Activated CD4-positive, alpha-beta memory T cell treated with anti-CD3 and anti-CD28 coated beads for 36 hours (primary cell): ENCODE measurements at regions not wholly inside any gene's neighbourhood (a gene's known extent, or its start where the extent isn't known, plus 50 kb on each side); places are given as distances from the start of the nearest gene placed in this dataset.

ENCODE experiments used
- CTCF ChIA-PET: fragments of 350-600 bp; sonication (Branson Sonifier 250); formaldehyde crosslinking; loops from one replicate; lab custom pipeline; 2021; ENCODE audit warnings: antibody characterized with exemption, inconsistent platforms; lab: Charles Lee
- POLR2A ChIA-PET: fragments of 350-600 bp; sonication (Branson Sonifier 250); formaldehyde crosslinking; loops from one replicate; lab custom pipeline; 2021; ENCODE audit warnings: antibody characterized with exemption; lab: Charles Lee
- DNase-seq: peaks from one replicate; pipeline ENCODE4 v3.0.0-alpha.2; 2020
- H3K27ac Mint-ChIP-seq: one replicate; pipeline ENCODE4 v1.8.0; 2021; ENCODE audit warnings: mixed read lengths
- H3K27me3 Mint-ChIP-seq: one replicate; pipeline ENCODE4 v1.8.0; 2021; ENCODE audit warnings: mixed read lengths
- H3K36me3 Mint-ChIP-seq: one replicate; pipeline ENCODE4 v1.8.0; 2021; ENCODE audit warnings: mixed read lengths
- H3K4me1 Mint-ChIP-seq: one replicate; pipeline ENCODE4 v1.8.0; 2021; ENCODE audit warnings: low read depth, mixed read lengths
- H3K4me3 Mint-ChIP-seq: one replicate; pipeline ENCODE4 v1.8.0; 2021; ENCODE audit warnings: mild to moderate bottlenecking, mixed read lengths
- H3K9me3 Mint-ChIP-seq: one replicate; pipeline ENCODE4 v1.8.0; 2021; ENCODE audit warnings: mixed read lengths
- intact Hi-C: fragments of 100-400 bp; cut with micrococcal nuclease; formaldehyde crosslinking; loops from one replicate; pipeline ENCODE4 v1.15.1; 2023

GRCh38 chr13:81846771-81847170, 1505.8 kb upstream of the SPRY2 start:
- H3K4me1 Mint-ChIP-seq, result no peaks in the 10 kb centered on the region
- H3K9me3 Mint-ChIP-seq, result peaks cover 3% of the 10 kb centered on the region
- H3K27ac Mint-ChIP-seq, result no peak overlapping the region
- no peak overlapping the region for H3K4me3 Mint-ChIP-seq
- H3K36me3 Mint-ChIP-seq, result no peaks in the 10 kb centered on the region
- ChIA-PET CTCF (no interaction called here), POLR2A (no interaction called here)
- DNase-seq, result no peak
- H3K27me3 Mint-ChIP-seq, result no peaks in the 10 kb centered on the region
- intact Hi-C loops, result no loop called here

DNA sequence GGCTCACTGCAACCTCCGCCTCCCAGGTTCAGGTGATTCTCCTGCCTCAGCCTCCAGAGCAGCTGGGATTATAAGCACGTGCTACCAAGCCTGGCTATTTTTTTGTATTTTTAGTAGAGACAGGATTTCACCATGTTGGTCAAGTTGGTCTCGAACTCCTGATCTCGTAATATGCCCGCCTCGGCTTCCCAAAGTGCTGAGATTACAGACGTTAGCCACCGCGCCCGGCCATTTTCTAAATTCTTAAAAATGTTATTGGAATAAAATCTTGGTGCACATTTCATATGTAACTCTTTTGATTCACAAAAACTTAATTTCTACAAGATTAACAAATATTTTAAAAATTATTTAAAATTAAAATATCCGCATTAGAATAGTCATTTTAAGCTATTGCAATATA, 1480.3 kb upstream of the SPRY2 start:
- ChIA-PET CTCF (no interaction called here), POLR2A (no interaction called here)
- no peak overlapping the region for H3K4me3 Mint-ChIP-seq

DNA sequence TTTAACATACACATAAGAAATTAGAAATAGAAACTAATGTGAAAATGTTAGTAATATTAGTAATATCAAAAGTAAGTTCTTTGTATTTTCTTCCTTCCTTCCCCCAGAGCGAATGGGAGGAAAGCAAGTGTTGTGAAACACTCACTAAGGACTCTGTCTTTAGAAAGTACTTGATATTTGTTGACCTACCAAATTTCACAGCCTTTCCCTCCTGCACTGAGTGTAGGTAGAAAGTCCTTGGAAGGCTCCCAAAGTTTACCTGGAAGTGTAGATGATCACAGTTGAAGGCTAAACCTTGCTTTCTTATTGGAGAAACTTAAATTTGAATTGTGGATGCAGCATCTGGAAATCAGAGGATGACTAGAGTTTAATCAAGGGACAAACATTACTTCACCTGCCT, 1459.5 kb upstream of the SPRY2 start:
- ChIA-PET CTCF (no interaction called here), POLR2A (no interaction called here)
- peaks cover 10% of the 10 kb centered on the region for H3K9me3 Mint-ChIP-seq
- no peak for DNase-seq
- intact Hi-C loops, result no loop called here
- H3K27me3 Mint-ChIP-seq, result no peaks in the 10 kb centered on the region
- no peaks in the 10 kb centered on the region for H3K4me1 Mint-ChIP-seq
- no peak overlapping the region for H3K4me3 Mint-ChIP-seq
- no peak overlapping the region for H3K27ac Mint-ChIP-seq
- H3K36me3 Mint-ChIP-seq, result no peaks in the 10 kb centered on the region

More for the DNA sequence above, 1480.3 kb upstream of the SPRY2 start:
- H3K36me3 Mint-ChIP-seq, result no peaks in the 10 kb centered on the region
- no peak for DNase-seq
- H3K27me3 Mint-ChIP-seq, result no peaks in the 10 kb centered on the region
- no peaks in the 10 kb centered on the region for H3K4me1 Mint-ChIP-seq
- intact Hi-C loops, result no loop called here
- peaks cover 7% of the 10 kb centered on the region for H3K9me3 Mint-ChIP-seq
- H3K27ac Mint-ChIP-seq, result no peak overlapping the region

GRCh38 chr13:81795710-81796109, 1454.8 kb upstream of the SPRY2 start:
- Mint-ChIP-seq H3K9me3 (peaks cover 13% of the 10 kb centered on the region), H3K4me1 (no peaks in the 10 kb centered on the region), H3K27ac (no peak overlapping the region), H3K36me3 (no peaks in the 10 kb centered on the region), H3K27me3 (no peaks in the 10 kb centered on the region), H3K4me3 (no peak overlapping the region)
- DNase-seq, result no peak
- intact Hi-C loops, result no loop called here
- POLR2A ChIA-PET, result no interaction called here
- CTCF ChIA-PET, result no interaction called here

GRCh38 chr13:81791641-81792040, 1450.7 kb upstream of the SPRY2 start:
- ChIA-PET POLR2A (no interaction called here), CTCF (no interaction called here)
- Mint-ChIP-seq H3K27ac (no peak overlapping the region), H3K27me3 (no peaks in the 10 kb centered on the region), H3K36me3 (no peaks in the 10 kb centered on the region), H3K4me3 (no peak overlapping the region), H3K9me3 (peaks cover 9% of the 10 kb centered on the region), H3K4me1 (no peaks in the 10 kb centered on the region)
- no peak for DNase-seq
- intact Hi-C loops, result no loop called here

- H3K9me3 Mint-ChIP-seq, result peaks cover 7% of the 10 kb centered on the region
- ChIA-PET POLR2A (no interaction called here), CTCF (no interaction called here)
- no peaks in the 10 kb centered on the region for H3K36me3 Mint-ChIP-seq
- H3K27me3 Mint-ChIP-seq, result no peaks in the 10 kb centered on the region
- intact Hi-C loops, result no loop called here
- H3K4me3 Mint-ChIP-seq, result no peak overlapping the region
- no peak for DNase-seq
- no peaks in the 10 kb centered on the region for H3K4me1 Mint-ChIP-seq
- no peak overlapping the region for H3K27ac Mint-ChIP-seq
Observed at GRCh38 chr13:81781471-81781870, 1440.5 kb upstream of the SPRY2 start.

DNA sequence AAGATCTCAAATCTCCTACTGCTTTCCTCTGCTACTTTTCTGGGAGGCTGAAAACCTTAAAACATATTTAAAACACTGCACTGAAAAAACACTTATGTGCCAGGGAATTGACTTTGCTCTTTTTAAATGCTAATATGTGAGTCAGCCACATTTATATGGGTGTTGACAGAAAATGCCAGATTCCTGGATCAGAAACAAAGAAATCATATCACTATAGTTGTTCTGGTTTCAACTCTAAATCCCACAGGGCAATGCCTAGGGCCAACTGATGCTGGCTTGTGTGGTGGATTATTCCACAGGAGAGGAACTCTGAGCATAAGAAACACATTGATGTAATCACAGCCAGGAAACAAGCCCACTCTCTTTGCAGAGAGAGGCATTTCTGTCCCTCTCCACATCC, 1439.0 kb upstream of the SPRY2 start:
- H3K27me3 Mint-ChIP-seq, result no peaks in the 10 kb centered on the region

DNA sequence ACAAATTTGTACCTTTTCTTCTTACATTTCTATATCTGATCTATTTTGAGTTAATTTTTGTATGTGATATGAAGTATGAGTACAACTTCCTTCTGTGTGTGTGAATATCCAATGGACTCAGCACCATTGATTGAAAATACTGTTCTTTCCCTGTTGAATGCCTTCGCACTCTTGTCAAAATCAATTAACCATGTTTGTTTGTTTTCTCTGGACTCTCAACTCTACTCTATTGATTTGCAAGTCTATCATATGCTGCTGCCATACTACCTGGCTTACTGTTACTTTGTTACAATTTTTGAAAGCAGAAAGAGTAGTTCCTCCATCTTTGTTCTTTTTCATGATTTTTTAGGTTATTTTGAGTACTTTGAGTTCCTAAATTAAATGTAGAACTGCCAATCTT, 1437.4 kb upstream of the SPRY2 start:
- ChIA-PET CTCF (no interaction called here), POLR2A (no interaction called here)
- Mint-ChIP-seq H3K4me1 (no peaks in the 10 kb centered on the region), H3K4me3 (no peak overlapping the region), H3K27me3 (no peaks in the 10 kb centered on the region), H3K9me3 (peaks cover 11% of the 10 kb centered on the region), H3K36me3 (no peaks in the 10 kb centered on the region), H3K27ac (no peak overlapping the region)
- intact Hi-C loops, result no loop called here
- no peak for DNase-seq

More for the DNA sequence above, 1439.0 kb upstream of the SPRY2 start:
- POLR2A ChIA-PET, result no interaction called here
- H3K4me1 Mint-ChIP-seq, result no peaks in the 10 kb centered on the region
- peaks cover 9% of the 10 kb centered on the region for H3K9me3 Mint-ChIP-seq
- intact Hi-C loops, result no loop called here
- no peak overlapping the region for H3K27ac Mint-ChIP-seq
- H3K36me3 Mint-ChIP-seq, result no peaks in the 10 kb centered on the region
- CTCF ChIA-PET, result no interaction called here
- no peak for DNase-seq
- H3K4me3 Mint-ChIP-seq, result no peak overlapping the region

GRCh38 chr13:81773263-81773662, 1432.3 kb upstream of the SPRY2 start:
- no peak for DNase-seq
- intact Hi-C loops, result no loop called here
- H3K4me3 Mint-ChIP-seq, result no peak overlapping the region
- CTCF ChIA-PET, result no interaction called here
- H3K27ac Mint-ChIP-seq, result no peak overlapping the region
- H3K4me1 Mint-ChIP-seq, result no peaks in the 10 kb centered on the region
- no peaks in the 10 kb centered on the region for H3K36me3 Mint-ChIP-seq
- no peaks in the 10 kb centered on the region for H3K27me3 Mint-ChIP-seq
- peaks cover 13% of the 10 kb centered on the region for H3K9me3 Mint-ChIP-seq
- POLR2A ChIA-PET, result no interaction called here

DNA sequence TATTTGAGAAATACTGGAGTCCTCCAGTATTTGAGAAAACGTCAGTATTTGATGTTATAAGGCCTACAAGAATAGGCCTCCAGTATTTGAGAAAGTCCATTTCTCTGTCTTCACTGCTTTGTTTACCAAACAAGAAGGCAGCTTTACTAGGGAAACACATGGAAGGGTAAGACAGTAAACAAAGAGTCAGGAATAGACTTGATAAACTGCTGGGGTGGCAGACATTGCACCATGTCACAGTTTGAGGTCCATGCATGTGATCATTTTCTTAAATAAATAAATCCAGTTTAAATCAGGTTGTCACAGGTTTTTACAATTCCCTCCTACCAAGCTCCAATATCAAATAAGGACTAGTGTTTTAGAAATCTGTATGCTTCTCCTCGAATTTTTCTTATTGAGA, 1431.0 kb upstream of the SPRY2 start:
- H3K4me3 Mint-ChIP-seq, result no peak overlapping the region
- peaks cover 13% of the 10 kb centered on the region for H3K9me3 Mint-ChIP-seq
- DNase-seq, result no peak
- no peaks in the 10 kb centered on the region for H3K4me1 Mint-ChIP-seq
- CTCF ChIA-PET, result no interaction called here
- intact Hi-C loops, result no loop called here
- H3K36me3 Mint-ChIP-seq, result no peaks in the 10 kb centered on the region
- no peak overlapping the region for H3K27ac Mint-ChIP-seq
- POLR2A ChIA-PET, result no interaction called here
- H3K27me3 Mint-ChIP-seq, result no peaks in the 10 kb centered on the region

GRCh38 chr13:81770868-81771505, 1430.1 kb upstream of the SPRY2 start:
- Mint-ChIP-seq H3K27ac (no peak overlapping the region), H3K36me3 (no peaks in the 10 kb centered on the region), H3K27me3 (no peaks in the 10 kb centered on the region), H3K4me3 (no peak overlapping the region), H3K4me1 (no peaks in the 10 kb centered on the region), H3K9me3 (peaks cover 8% of the 10 kb centered on the region)
- CTCF ChIA-PET, result no interaction called here
- DNase-seq, result no peak
- POLR2A ChIA-PET, result no interaction called here
- intact Hi-C loops, result no loop called here

- CTCF ChIA-PET, result no interaction called here
- Mint-ChIP-seq H3K27me3 (no peaks in the 10 kb centered on the region), H3K9me3 (peaks cover 14% of the 10 kb centered on the region), H3K4me1 (no peaks in the 10 kb centered on the region), H3K36me3 (no peaks in the 10 kb centered on the region), H3K4me3 (no peak overlapping the region), H3K27ac (no peak overlapping the region)
- DNase-seq, result no peak
- POLR2A ChIA-PET, result no interaction called here
- intact Hi-C loops, result no loop called here
Observed at GRCh38 chr13:81762449-81762848, 1421.5 kb upstream of the SPRY2 start.

DNA sequence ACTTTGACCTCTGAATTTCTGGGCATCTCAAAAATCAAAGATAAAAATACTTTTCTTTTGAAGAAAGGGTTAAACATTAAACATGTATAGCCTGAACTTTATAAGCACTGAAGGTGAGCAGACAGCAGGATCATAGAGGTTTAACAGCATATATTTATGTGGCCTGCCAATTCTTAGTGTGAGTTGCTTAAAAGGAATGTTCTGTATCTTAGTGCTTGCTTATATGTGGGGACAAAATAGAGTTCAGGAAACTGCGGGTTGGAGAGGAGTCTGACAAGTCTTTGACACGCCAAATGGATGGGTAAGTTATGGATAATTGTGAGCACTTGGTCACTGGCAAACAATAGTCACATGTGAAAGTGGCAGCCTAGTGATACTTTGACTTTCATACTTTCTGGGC, 1419.4 kb upstream of the SPRY2 start:
- intact Hi-C loops, result no loop called here
- ChIA-PET CTCF (no interaction called here), POLR2A (no interaction called here)
- Mint-ChIP-seq H3K36me3 (no peaks in the 10 kb centered on the region), H3K4me3 (no peak overlapping the region), H3K9me3 (peaks cover 14% of the 10 kb centered on the region), H3K27ac (no peak overlapping the region), H3K4me1 (no peaks in the 10 kb centered on the region), H3K27me3 (no peaks in the 10 kb centered on the region)
- DNase-seq, result no peak
